ENCODE measurements at regions not wholly inside any gene's neighbourhood (a gene's known extent, or its start where the extent isn't known, plus 50 kb on each side); places are given as distances from the start of the nearest gene placed in this dataset.

DNA sequence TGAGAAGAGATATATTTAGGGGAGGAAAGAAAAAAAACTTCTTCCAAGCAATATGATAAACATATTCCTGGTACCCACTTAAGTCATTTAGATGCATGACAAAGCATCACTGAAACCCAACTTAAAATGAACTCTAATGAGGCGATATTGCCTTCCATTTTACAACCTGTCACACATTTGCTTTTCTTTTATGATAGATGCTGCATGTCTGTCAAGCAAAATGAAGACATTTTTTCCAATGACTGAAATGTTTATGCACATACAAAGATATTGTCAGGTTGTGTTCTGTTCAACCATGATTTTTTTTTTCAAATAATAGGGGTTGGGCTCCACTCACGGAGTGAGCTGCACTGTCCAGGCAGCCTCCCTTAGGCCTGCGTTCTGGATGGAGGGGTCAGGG, 894.4 kb downstream of the SORCS3 start:
- H3K27me3 ChIP-seq: no peaks in the 10 kb centered on the region
- no peaks in the 10 kb centered on the region for H3K36me3 ChIP-seq
- H3K9me3 ChIP-seq: peaks cover 0 to 11% of the 10 kb centered on the region in 2 donors
- no peak overlapping the region for H3K27ac ChIP-seq
- DNase-seq (ENCODE audit: low spot score): no peak
- H3K4me3 ChIP-seq: no peak overlapping the region
- no peaks in the 10 kb centered on the region for H3K4me1 ChIP-seq
- TF ChIP-seq, protein P1, sequence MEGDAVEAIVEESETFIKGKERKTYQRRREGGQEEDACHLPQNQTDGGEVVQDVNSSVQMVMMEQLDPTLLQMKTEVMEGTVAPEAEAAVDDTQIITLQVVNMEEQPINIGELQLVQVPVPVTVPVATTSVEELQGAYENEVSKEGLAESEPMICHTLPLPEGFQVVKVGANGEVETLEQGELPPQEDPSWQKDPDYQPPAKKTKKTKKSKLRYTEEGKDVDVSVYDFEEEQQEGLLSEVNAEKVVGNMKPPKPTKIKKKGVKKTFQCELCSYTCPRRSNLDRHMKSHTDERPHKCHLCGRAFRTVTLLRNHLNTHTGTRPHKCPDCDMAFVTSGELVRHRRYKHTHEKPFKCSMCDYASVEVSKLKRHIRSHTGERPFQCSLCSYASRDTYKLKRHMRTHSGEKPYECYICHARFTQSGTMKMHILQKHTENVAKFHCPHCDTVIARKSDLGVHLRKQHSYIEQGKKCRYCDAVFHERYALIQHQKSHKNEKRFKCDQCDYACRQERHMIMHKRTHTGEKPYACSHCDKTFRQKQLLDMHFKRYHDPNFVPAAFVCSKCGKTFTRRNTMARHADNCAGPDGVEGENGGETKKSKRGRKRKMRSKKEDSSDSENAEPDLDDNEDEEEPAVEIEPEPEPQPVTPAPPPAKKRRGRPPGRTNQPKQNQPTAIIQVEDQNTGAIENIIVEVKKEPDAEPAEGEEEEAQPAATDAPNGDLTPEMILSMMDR (IDR thresholded peaks at IDR 0.05): no peak

DNA sequence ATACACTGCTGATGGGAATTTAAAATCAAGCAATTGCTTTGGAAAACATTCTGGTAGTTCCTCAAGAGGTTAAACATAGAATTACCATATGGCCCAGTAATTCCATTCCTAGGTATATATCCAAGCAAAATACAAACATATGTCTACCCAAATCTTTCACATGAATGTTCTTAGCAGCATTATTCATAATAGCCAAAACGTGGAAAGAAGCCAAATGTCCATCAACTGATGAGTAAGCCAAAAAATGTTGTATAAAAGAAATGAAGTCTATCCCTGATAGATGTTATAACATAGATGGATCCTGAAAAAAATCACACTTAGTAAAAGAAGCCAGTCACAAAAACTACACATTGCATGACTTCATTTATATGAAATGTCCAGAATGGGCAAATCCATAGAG, 893.0 kb downstream of the SORCS3 start:
- TF ChIP-seq, protein P1 (IDR thresholded peaks at IDR 0.05): no peak
- H3K9me3 ChIP-seq: peaks cover 0 to 11% of the 10 kb centered on the region in 2 donors
- no peaks in the 10 kb centered on the region for H3K36me3 ChIP-seq
- no peak overlapping the region for H3K4me3 ChIP-seq
- no peak for DNase-seq (ENCODE audit: low spot score)
- no peaks in the 10 kb centered on the region for H3K4me1 ChIP-seq
- no peaks in the 10 kb centered on the region for H3K27me3 ChIP-seq
- no peak overlapping the region for H3K27ac ChIP-seq

DNA sequence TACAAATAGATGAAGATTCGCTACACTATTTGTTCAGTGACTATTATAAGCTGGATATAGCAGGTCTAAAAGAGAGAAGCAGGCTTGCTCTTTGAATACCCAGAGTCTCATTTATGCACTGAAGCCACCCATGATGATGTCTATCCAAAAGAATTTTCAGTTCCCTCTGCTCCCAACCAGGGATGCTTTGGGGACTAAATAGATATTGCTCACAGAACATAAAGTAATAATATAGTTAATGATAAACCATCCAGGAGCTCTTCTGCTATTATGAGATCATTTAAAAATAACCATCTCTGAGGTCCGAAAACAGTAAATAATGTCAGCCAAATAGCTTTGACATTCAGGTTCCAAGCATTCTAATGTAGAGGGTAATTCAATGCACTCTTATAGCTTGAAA, 875.4 kb downstream of the SORCS3 start:
- DNase-seq (ENCODE audit: low spot score): no peak
- Histone ChIP-seq H3K4me3 (no peak overlapping the region), H3K27ac (no peak overlapping the region), H3K9me3 (no peaks in the 10 kb centered on the region), H3K27me3 (no peaks in the 10 kb centered on the region), H3K36me3 (no peaks in the 10 kb centered on the region), H3K4me1 (no peaks in the 10 kb centered on the region)
- TF ChIP-seq, protein P1 (IDR thresholded peaks at IDR 0.05): no peak

DNA sequence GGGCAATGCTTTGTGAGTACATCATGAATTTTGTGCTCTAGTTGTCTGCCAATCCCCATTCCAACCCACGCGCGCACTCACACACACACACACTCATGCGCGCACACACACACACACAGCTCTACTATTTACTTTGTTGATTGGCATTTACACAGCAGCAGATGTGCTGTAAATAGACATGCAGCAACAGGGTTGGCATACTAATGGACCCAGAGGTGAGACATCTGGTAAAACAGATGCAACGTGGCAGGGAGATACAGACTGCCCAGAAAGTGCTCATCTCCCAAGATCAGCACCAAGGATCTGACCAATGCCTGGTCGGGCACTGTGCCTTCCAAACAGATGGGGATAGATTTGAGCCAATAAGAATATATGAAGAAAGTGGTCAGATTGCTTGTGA, 873.0 kb downstream of the SORCS3 start:
- Histone ChIP-seq H3K4me1 (no peaks in the 10 kb centered on the region), H3K9me3 (no peaks in the 10 kb centered on the region), H3K4me3 (no peak overlapping the region), H3K27ac (no peak overlapping the region), H3K36me3 (no peaks in the 10 kb centered on the region), H3K27me3 (no peaks in the 10 kb centered on the region)
- no peak for DNase-seq (ENCODE audit: low spot score)
- TF ChIP-seq, protein P1 (IDR thresholded peaks at IDR 0.05): no peak

DNA sequence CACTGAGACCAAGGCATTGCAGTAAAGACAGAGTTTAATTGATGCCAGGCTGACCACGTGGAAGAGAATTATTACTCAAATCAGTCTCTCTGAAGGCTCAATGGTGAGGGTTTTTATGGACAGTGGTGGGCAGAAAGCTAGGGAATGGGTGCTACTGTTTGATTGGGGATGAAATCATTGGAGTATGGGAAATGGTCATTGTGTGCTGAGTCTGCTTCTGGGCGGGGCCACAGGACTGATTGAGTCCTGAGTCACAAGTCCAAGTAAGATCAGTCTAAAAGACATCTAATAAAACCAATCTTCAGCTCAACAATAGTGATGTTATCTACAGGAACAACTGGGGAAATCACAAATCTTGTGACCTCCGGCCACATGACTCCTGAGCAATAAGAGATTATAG, 868.4 kb downstream of the SORCS3 start:
- TF ChIP-seq, protein P1 (IDR thresholded peaks at IDR 0.05): no peak
- no peak overlapping the region for H3K4me3 ChIP-seq
- no peak for DNase-seq (ENCODE audit: low spot score)
- no peaks in the 10 kb centered on the region for H3K4me1 ChIP-seq
- no peak overlapping the region for H3K27ac ChIP-seq
- H3K36me3 ChIP-seq: no peaks in the 10 kb centered on the region
- no peaks in the 10 kb centered on the region for H3K9me3 ChIP-seq
- no peaks in the 10 kb centered on the region for H3K27me3 ChIP-seq

DNA sequence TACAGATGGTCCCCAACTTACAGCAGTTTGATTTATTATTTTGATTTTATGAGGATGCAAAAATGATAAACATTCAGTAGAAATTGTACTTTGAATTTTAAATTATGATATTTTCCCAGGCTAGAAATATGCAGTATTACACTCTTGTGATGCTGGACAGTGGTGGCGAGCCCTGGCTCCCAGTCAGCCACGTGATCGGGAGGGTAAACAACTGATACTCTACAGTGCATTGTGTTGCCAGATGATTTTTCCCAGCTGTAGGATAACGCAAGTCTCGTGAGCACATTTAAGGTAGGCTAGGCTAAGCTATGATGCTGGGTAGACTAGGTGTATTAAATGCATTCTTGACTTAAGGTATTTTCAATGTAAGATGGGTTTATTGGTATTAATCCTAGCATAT, 865.2 kb downstream of the SORCS3 start:
- Histone ChIP-seq H3K9me3 (no peaks in the 10 kb centered on the region), H3K27ac (no peak overlapping the region), H3K4me1 (no peaks in the 10 kb centered on the region), H3K27me3 (no peaks in the 10 kb centered on the region), H3K36me3 (no peaks in the 10 kb centered on the region), H3K4me3 (no peak overlapping the region)
- TF ChIP-seq, protein P1 (IDR thresholded peaks at IDR 0.05): no peak
- no peak for DNase-seq (ENCODE audit: low spot score)

Measured in right atrium auricular region (tissue), 2 donors.